Loucy (cell line): ENCODE measurements at regions not wholly inside any gene's neighbourhood (a gene's known extent, or its start where the extent isn't known, plus 50 kb on each side); places are given as distances from the start of the nearest gene placed in this dataset.

Experiments used
- H2AFZ ChIP-seq: fragments of 200-600 bp; sonication (generic); 2 replicates; pipeline ENCODE4 v1.6.0; 2016; ENCODE audit warnings: antibody characterized with exemption, mild to moderate bottlenecking, low read length, moderate library complexity
- H3F3A ChIP-seq: fragments of 200-600 bp; 2 replicates; pipeline ENCODE4 v1.6.0; 2016; ENCODE audit warnings: antibody characterized with exemption, low read depth, mild to moderate bottlenecking
- H3K27me3 ChIP-seq: fragments of 200-600 bp; sonication (generic); 2 replicates; pipeline ENCODE4 v1.6.1; 2014; ENCODE audit warnings: low read length, mild to moderate bottlenecking; ENCODE audit not compliant: insufficient read depth, poor library complexity, severe bottlenecking
- H3K36me3 ChIP-seq: fragments of 200-600 bp; sonication (generic); 2 replicates; pipeline ENCODE4 v1.6.1; 2016; ENCODE audit warnings: low read length; ENCODE audit not compliant: insufficient read depth
- H3K4me1 ChIP-seq: fragments of 200-600 bp; sonication (generic); 2 replicates; pipeline ENCODE4 v1.5.1; 2014; ENCODE audit warnings: low read length, mild to moderate bottlenecking; ENCODE audit not compliant: insufficient read depth, poor library complexity, severe bottlenecking
- H3K4me2 ChIP-seq: fragments of 200-600 bp; sonication (generic); 2 replicates; pipeline ENCODE4 v1.6.0; 2014; ENCODE audit warnings: antibody characterized with exemption, low read length, low read depth, mild to moderate bottlenecking; ENCODE audit not compliant: poor library complexity, severe bottlenecking
- H3K4me3 ChIP-seq: fragments of 200-600 bp; sonication (generic); 2 replicates; pipeline ENCODE4 v1.5.1; 2014; ENCODE audit warnings: low read length, mild to moderate bottlenecking, mixed read lengths; ENCODE audit not compliant: poor library complexity, severe bottlenecking
- H3K79me2 ChIP-seq: fragments of 200-600 bp; sonication (generic); 2 replicates; pipeline ENCODE4 v1.6.1; 2014; ENCODE audit warnings: low read length; ENCODE audit not compliant: insufficient read depth
- H3K9ac ChIP-seq: fragments of 200-600 bp; sonication (generic); 2 replicates; pipeline ENCODE4 v1.6.0; 2014; ENCODE audit warnings: mild to moderate bottlenecking, low read depth, low read length, moderate library complexity; ENCODE audit not compliant: poor library complexity, severe bottlenecking
- H3K9me2 ChIP-seq: fragments of 200-600 bp; sonication (generic); replicated peaks from 2 replicates; pipeline ENCODE4 v1.6.1; 2016; ENCODE audit warnings: low read depth, low read length, mixed read lengths
- H3K9me3 ChIP-seq: fragments of 200-600 bp; sonication (generic); 2 replicates; pipeline ENCODE4 v1.6.1; 2014; ENCODE audit warnings: mild to moderate bottlenecking, antibody characterized with exemption, low read length, low read depth; ENCODE audit not compliant: insufficient read depth
- H4K20me1 ChIP-seq: fragments of 200-600 bp; sonication (generic); 2 replicates; pipeline ENCODE4 v1.6.0; 2014; ENCODE audit warnings: antibody characterized with exemption, low read length, mild to moderate bottlenecking; ENCODE audit not compliant: insufficient read depth, poor library complexity, severe bottlenecking
- CTCF ChIP-seq: fragments of 200-600 bp; sonication (generic); conservative IDR thresholded peaks from 2 replicates; pipeline ENCODE4 v1.5.1; 2014; ENCODE audit warnings: mild to moderate bottlenecking, antibody characterized with exemption, low read length
- EZH2phosphoT487 ChIP-seq: fragments of 200-600 bp; IDR thresholded peaks from 2 replicates; pipeline ENCODE4 v1.6.1; 2018; ENCODE audit warnings: antibody characterized with exemption, mild to moderate bottlenecking, moderate library complexity, borderline replicate concordance

DNA sequence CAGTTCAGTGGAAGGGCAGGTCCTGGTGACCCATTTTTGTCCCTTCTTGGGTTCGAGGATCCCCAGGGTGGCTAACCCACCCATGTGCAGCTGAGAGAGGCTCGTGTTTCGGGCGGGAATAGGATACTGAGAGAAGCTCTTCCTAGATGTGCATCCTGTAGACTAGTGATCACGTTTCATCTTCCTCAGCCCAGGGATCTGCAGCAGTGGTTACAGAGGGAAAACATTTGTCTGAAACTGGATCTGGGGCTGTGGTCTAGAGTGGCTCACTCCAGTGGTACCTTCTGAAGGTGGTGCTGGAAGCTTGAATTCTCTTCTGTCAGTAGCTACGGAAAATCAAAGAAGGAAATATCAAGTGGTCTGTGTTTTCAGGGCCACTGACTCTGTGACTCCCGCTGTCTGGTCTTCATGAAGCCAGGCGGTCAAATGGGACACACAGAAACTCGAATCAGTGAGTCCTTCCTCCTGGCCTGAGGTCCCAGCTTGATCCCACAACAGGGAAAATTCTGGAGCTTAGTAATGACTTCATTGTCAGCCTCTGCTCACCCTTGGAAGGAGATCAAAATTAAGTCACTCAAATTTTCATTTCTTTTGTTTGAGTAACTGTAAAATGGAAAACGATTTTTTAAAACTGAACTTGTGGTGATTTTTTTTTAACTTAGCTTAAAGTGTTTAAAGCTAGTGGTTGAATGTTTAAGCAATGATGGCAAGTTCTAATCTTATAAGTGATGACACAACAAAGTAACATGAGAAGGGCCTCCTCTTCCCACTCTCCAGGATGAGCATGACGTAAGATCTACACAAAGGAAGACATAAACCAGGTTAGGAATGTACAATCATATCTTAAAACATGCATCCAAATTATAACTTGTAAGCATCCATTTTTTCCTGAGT, 469.3 kb upstream of the KLF6 start:
- Histone ChIP-seq H3F3A (no peaks in the 10 kb centered on the region), H3K4me2 (no peak overlapping the region), H3K79me2 (no peaks in the 10 kb centered on the region), H3K9me3 (no peaks in the 10 kb centered on the region), H3K4me3 (no peak overlapping the region), H3K4me1 (no peaks in the 10 kb centered on the region), H4K20me1 (no peaks in the 10 kb centered on the region), H3K9me2 (no peaks in the 10 kb centered on the region), H3K9ac (no peak overlapping the region), H2AFZ (no peak overlapping the region), H3K36me3 (no peaks in the 10 kb centered on the region), H3K27me3 (no peaks in the 10 kb centered on the region)
- no peak for TF ChIP-seq CTCF
- no peak for TF ChIP-seq EZH2phosphoT487

DNA sequence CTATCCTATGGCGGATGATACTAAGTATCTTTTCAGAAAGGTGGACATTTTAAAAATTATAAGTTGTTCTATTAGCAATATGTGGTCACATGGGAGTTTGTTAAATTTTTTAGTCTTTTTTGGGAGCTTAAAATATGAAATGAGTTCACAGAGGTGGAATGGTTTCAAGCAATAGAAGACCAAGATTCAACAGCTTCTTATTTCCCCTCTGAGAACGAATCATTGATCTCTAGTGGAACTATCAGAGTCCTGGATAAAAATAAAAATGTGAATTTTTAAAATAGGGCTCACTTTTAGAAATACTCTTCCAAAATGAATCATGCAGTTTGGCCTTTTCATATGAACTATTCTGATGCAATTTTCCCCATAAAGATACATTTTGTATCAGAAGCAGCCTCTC, 467.7 kb upstream of the KLF6 start:
- Histone ChIP-seq H3K79me2 (no peaks in the 10 kb centered on the region), H4K20me1 (no peaks in the 10 kb centered on the region), H3K4me3 (no peak overlapping the region), H3K4me2 (no peak overlapping the region), H3K36me3 (no peaks in the 10 kb centered on the region), H3K4me1 (no peaks in the 10 kb centered on the region), H3K9me2 (no peaks in the 10 kb centered on the region), H3K27me3 (no peaks in the 10 kb centered on the region), H3F3A (no peaks in the 10 kb centered on the region), H2AFZ (no peak overlapping the region), H3K9me3 (no peaks in the 10 kb centered on the region), H3K9ac (no peak overlapping the region)
- TF ChIP-seq CTCF (no peak), EZH2phosphoT487 (no peak)

DNA sequence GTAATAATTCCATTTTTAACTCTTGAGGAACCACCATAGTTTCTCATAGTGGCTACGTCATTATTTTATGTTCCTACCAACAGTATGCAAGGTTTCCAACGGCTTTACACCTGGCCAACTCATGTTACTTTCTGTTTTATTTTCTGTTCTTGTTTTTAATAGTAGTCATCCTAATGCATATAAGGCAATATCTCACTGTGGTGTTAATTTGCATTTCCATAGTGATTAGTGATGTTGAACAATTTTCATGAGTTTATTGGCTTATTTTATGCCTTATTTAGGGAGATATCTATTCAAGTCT, 465.5 kb upstream of the KLF6 start:
- Histone ChIP-seq H3K4me2 (no peak overlapping the region), H3K4me1 (no peaks in the 10 kb centered on the region), H3K79me2 (no peaks in the 10 kb centered on the region), H3K9me2 (no peaks in the 10 kb centered on the region), H3K4me3 (no peak overlapping the region), H4K20me1 (no peaks in the 10 kb centered on the region), H2AFZ (no peak overlapping the region), H3K9me3 (no peaks in the 10 kb centered on the region), H3K36me3 (no peaks in the 10 kb centered on the region), H3K27me3 (no peaks in the 10 kb centered on the region), H3F3A (no peaks in the 10 kb centered on the region), H3K9ac (no peak overlapping the region)
- TF ChIP-seq EZH2phosphoT487, result no peak
- no peak for TF ChIP-seq CTCF
